GM06990 (cell line): ENCODE measurements at regions not wholly inside any gene's neighbourhood (a gene's known extent, or its start where the extent isn't known, plus 50 kb on each side); places are given as distances from the start of the nearest gene placed in this dataset.

Experiments
- DNase-seq: peaks from one replicate; pipeline ENCODE4 v3.0.0-alpha.2; 2011; ENCODE audit not compliant: insufficient read length; ENCODE audit errors: extremely low read depth
- H3K27me3 ChIP-seq: replicated peaks from 2 replicates; pipeline ENCODE4 v1.6.0; 2011; ENCODE audit warnings: low read length; ENCODE audit not compliant: control insufficient read depth, insufficient read depth
- H3K36me3 ChIP-seq: 2 replicates; pipeline ENCODE4 v1.5.1; 2011; ENCODE audit warnings: low read length; ENCODE audit not compliant: control insufficient read depth, insufficient read depth
- H3K4me3 ChIP-seq: replicated peaks from 2 replicates; pipeline ENCODE4 v1.5.1; 2011; ENCODE audit warnings: low read depth, mild to moderate bottlenecking, control low read depth, low read length
- CTCF ChIP-seq: IDR thresholded peaks from 2 replicates; pipeline ENCODE4 v1.5.1; 2011; ENCODE audit warnings: low read length, control low read depth, mild to moderate bottlenecking, inconsistent platforms; ENCODE audit not compliant: insufficient read depth, poor library complexity, severe bottlenecking

- no peak overlapping the region for H3K4me3 ChIP-seq
- DNase-seq: no peak
- TF ChIP-seq CTCF: no peak
- H3K27me3 ChIP-seq: no peaks in the 10 kb centered on the region
- no peaks in the 10 kb centered on the region for H3K36me3 ChIP-seq
These were observed 172.3 kb downstream of the GJA1 start for GRCh38 chr6:121607721-121608120.

GRCh38 chr6:121608270-121608669, 172.8 kb downstream of the GJA1 start:
- no peaks in the 10 kb centered on the region for H3K27me3 ChIP-seq
- no peak for DNase-seq
- H3K4me3 ChIP-seq: no peak overlapping the region
- TF ChIP-seq CTCF: no peak
- no peaks in the 10 kb centered on the region for H3K36me3 ChIP-seq

GRCh38 chr6:121609281-121609680, 173.8 kb downstream of the GJA1 start:
- Histone ChIP-seq H3K4me3 (no peak overlapping the region), H3K27me3 (no peaks in the 10 kb centered on the region), H3K36me3 (no peaks in the 10 kb centered on the region)
- TF ChIP-seq CTCF: no peak
- no peak for DNase-seq

- no peak for TF ChIP-seq CTCF
- Histone ChIP-seq H3K27me3 (no peaks in the 10 kb centered on the region), H3K36me3 (no peaks in the 10 kb centered on the region), H3K4me3 (no peak overlapping the region)
- DNase-seq: no peak
These were observed 177.5 kb downstream of the GJA1 start for GRCh38 chr6:121612927-121613326.

- no peaks in the 10 kb centered on the region for H3K36me3 ChIP-seq
- no peak for TF ChIP-seq CTCF
- no peak for DNase-seq
- H3K4me3 ChIP-seq: no peak overlapping the region
- H3K27me3 ChIP-seq: no peaks in the 10 kb centered on the region
These were observed 178.7 kb downstream of the GJA1 start for GRCh38 chr6:121614115-121614514.

GRCh38 chr6:121615493-121615892, 180.0 kb downstream of the GJA1 start:
- Histone ChIP-seq H3K36me3 (no peaks in the 10 kb centered on the region), H3K4me3 (no peak overlapping the region), H3K27me3 (no peaks in the 10 kb centered on the region)
- TF ChIP-seq CTCF: no peak
- DNase-seq: no peak
